CD8-positive, alpha-beta memory T cell (primary cell): ENCODE measurements at regions not wholly inside any gene's neighbourhood (a gene's known extent, or its start where the extent isn't known, plus 50 kb on each side); places are given as distances from the start of the nearest gene placed in this dataset.
"Not testable (repeated sequence)": the region's sequence is repeated elsewhere in the genome, so short reads cannot be mapped to it uniquely, and the experiment has no call there.

Source experiments
- CTCF ChIA-PET: fragments of 350-600 bp; sonication (Branson Sonifier 250); formaldehyde crosslinking; loops from one replicate; lab custom pipeline; 2021; ENCODE audit warnings: antibody characterized with exemption; lab: Charles Lee
- POLR2A ChIA-PET: fragments of 350-600 bp; sonication (Branson Sonifier 250); formaldehyde crosslinking; loops from one replicate; lab custom pipeline; 2021; ENCODE audit warnings: antibody characterized with exemption; lab: Charles Lee
- DNase-seq, 5 donors: peaks; one replicate each; pipeline versions ENCODE4 v3.0.0 to v3.0.0-alpha.2; 2020 to 2022; ENCODE audit warnings: mixed read lengths in 1 of 5
- H3K27ac ChIP-seq: one replicate; pipeline ENCODE4 v1.7.0; 2013; ENCODE audit warnings: low read depth, mild to moderate bottlenecking, low read length, moderate library complexity
- H3K27me3 ChIP-seq: 2 replicates; pipeline ENCODE4 v1.7.0; 2013; ENCODE audit warnings: low read length, mild to moderate bottlenecking; ENCODE audit not compliant: insufficient read depth, poor library complexity, severe bottlenecking
- H3K36me3 ChIP-seq: 2 replicates; pipeline ENCODE4 v1.7.0; 2013; ENCODE audit warnings: mild to moderate bottlenecking, low read length, moderate library complexity; ENCODE audit not compliant: insufficient read depth
- H3K4me1 ChIP-seq: 2 replicates; pipeline ENCODE4 v1.7.0; 2013; ENCODE audit warnings: mild to moderate bottlenecking, low read length, moderate library complexity; ENCODE audit not compliant: insufficient read depth
- H3K4me3 ChIP-seq: 2 replicates; pipeline ENCODE4 v1.7.0; 2013; ENCODE audit warnings: mild to moderate bottlenecking, low read length
- H3K9me3 ChIP-seq: 2 replicates; pipeline ENCODE4 v1.7.0; 2013; ENCODE audit warnings: mild to moderate bottlenecking, low read length
- H3K27ac Mint-ChIP-seq, 8 donors: one replicate each; pipeline ENCODE4 v1.8.0; 2020 to 2021; ENCODE audit warnings: mixed read lengths in 8 of 8, mild to moderate bottlenecking in 6 of 8, inconsistent platforms in 3 of 8, moderate library complexity in 3 of 8
- H3K27me3 Mint-ChIP-seq, 2 donors: one replicate each; pipeline ENCODE4 v1.8.0; 2020 to 2021; ENCODE audit warnings: mixed read lengths in 2 of 2, mild to moderate bottlenecking in 1 of 2, moderate library complexity in 1 of 2
- H3K36me3 Mint-ChIP-seq, 3 donors: one replicate each; pipeline ENCODE4 v1.8.0; 2020 to 2021; ENCODE audit warnings: mixed read lengths in 3 of 3, inconsistent platforms in 1 of 3, mild to moderate bottlenecking in 1 of 3
- H3K4me1 Mint-ChIP-seq, 3 donors: one replicate each; pipeline ENCODE4 v1.8.0; 2020 to 2021; ENCODE audit warnings: mixed read lengths in 3 of 3, inconsistent platforms in 1 of 3, mild to moderate bottlenecking in 1 of 3
- H3K4me3 Mint-ChIP-seq, 7 donors: one replicate each; pipeline ENCODE4 v1.8.0; 2020 to 2021; ENCODE audit warnings: mixed read lengths in 7 of 7, mild to moderate bottlenecking in 6 of 7, moderate library complexity in 4 of 7, inconsistent platforms in 2 of 7
- H3K9me3 Mint-ChIP-seq, 5 donors: one replicate each; pipeline ENCODE4 v1.8.0; 2020 to 2022; ENCODE audit warnings: mixed read lengths in 5 of 5, mild to moderate bottlenecking in 3 of 5, moderate library complexity in 2 of 5, inconsistent platforms in 1 of 5

- Histone ChIP-seq H3K27me3 (no peaks in the 10 kb centered on the region), H3K27ac (no peak overlapping the region), H3K36me3 (no peaks in the 10 kb centered on the region), H3K4me3 (no peak overlapping the region), H3K4me1 (no peaks in the 10 kb centered on the region), H3K9me3 (no peaks in the 10 kb centered on the region)
- Mint-ChIP-seq H3K4me1 (no peaks in the 10 kb centered on the region), H3K27ac (no peak overlapping the region), H3K36me3 (no peaks in the 10 kb centered on the region), H3K4me3 (no peak overlapping the region), H3K9me3 (peaks cover 0 to 4% (median 0%) of the 10 kb centered on the region in 5 donors), H3K27me3 (no peaks in the 10 kb centered on the region)
- DNase-seq: no peak
- ChIA-PET POLR2A (no interaction called here), CTCF (no interaction called here)
These were observed 262.5 kb upstream of the C9orf72 start for GRCh38 chr9:27835746-27836145.

GRCh38 chr9:27836661-27837401 is 263.6 kb upstream of the C9orf72 start:
- ChIA-PET POLR2A (no interaction called here), CTCF (no interaction called here)
- Histone ChIP-seq H3K4me3 (no peak overlapping the region), H3K27ac (no peak overlapping the region), H3K4me1 (no peaks in the 10 kb centered on the region), H3K27me3 (no peaks in the 10 kb centered on the region), H3K9me3 (no peaks in the 10 kb centered on the region), H3K36me3 (no peaks in the 10 kb centered on the region)
- no peak overlapping the region for H3K27ac Mint-ChIP-seq
- no peak for DNase-seq
- no peak overlapping the region for H3K4me3 Mint-ChIP-seq
- H3K27me3 Mint-ChIP-seq: no peaks in the 10 kb centered on the region
- no peaks in the 10 kb centered on the region for H3K36me3 Mint-ChIP-seq
- H3K9me3 Mint-ChIP-seq: peaks cover 0 to 4% (median 0%) of the 10 kb centered on the region in 5 donors
- no peaks in the 10 kb centered on the region for H3K4me1 Mint-ChIP-seq

GRCh38 chr9:27838876-27839275 is 265.6 kb upstream of the C9orf72 start:
- Histone ChIP-seq H3K4me3 (no peak overlapping the region), H3K36me3 (no peaks in the 10 kb centered on the region), H3K27me3 (no peaks in the 10 kb centered on the region), H3K27ac (no peak overlapping the region), H3K9me3 (no peaks in the 10 kb centered on the region), H3K4me1 (no peaks in the 10 kb centered on the region)
- Mint-ChIP-seq H3K4me1 (no peaks in the 10 kb centered on the region), H3K9me3 (peaks cover 0 to 6% (median 0%) of the 10 kb centered on the region in 5 donors), H3K27me3 (no peaks in the 10 kb centered on the region), H3K27ac (peak overlapping the region in 1 of 8 donors; percentile 68), H3K4me3 (no peak overlapping the region), H3K36me3 (no peaks in the 10 kb centered on the region)
- no peak for DNase-seq
- POLR2A ChIA-PET: no interaction called here
- CTCF ChIA-PET: no interaction called here

GRCh38 chr9:27839767-27840166 is 266.5 kb upstream of the C9orf72 start:
- H3K9me3 ChIP-seq, H3K4me1 Mint-ChIP-seq, H3K36me3 Mint-ChIP-seq, H3K27ac ChIP-seq, DNase-seq, H3K4me3 Mint-ChIP-seq, H3K27me3 ChIP-seq, H3K27ac Mint-ChIP-seq, H3K4me1 ChIP-seq, H3K4me3 ChIP-seq, H3K27me3 Mint-ChIP-seq, H3K9me3 Mint-ChIP-seq, H3K36me3 ChIP-seq, CTCF ChIA-PET, POLR2A ChIA-PET: not testable (repeated sequence)

- Histone ChIP-seq H3K4me1 (no peaks in the 10 kb centered on the region), H3K4me3 (no peak overlapping the region), H3K27ac (no peak overlapping the region), H3K36me3 (no peaks in the 10 kb centered on the region), H3K27me3 (no peaks in the 10 kb centered on the region), H3K9me3 (no peaks in the 10 kb centered on the region)
- no peak overlapping the region for H3K27ac Mint-ChIP-seq
- no peak for DNase-seq
- no peaks in the 10 kb centered on the region for H3K4me1 Mint-ChIP-seq
- ChIA-PET CTCF (no interaction called here), POLR2A (no interaction called here)
- H3K4me3 Mint-ChIP-seq: no peak overlapping the region
- no peaks in the 10 kb centered on the region for H3K27me3 Mint-ChIP-seq
- peaks cover 0 to 4% (median 0%) of the 10 kb centered on the region in 5 donors for H3K9me3 Mint-ChIP-seq
- H3K36me3 Mint-ChIP-seq: no peaks in the 10 kb centered on the region
These were observed 271.5 kb upstream of the C9orf72 start for GRCh38 chr9:27844797-27845196.

GRCh38 chr9:27847380-27847779 is 274.1 kb upstream of the C9orf72 start:
- no peak overlapping the region for H3K27ac ChIP-seq
- no peaks in the 10 kb centered on the region for H3K36me3 ChIP-seq
- Mint-ChIP-seq H3K27ac (no peak overlapping the region), H3K4me1 (no peaks in the 10 kb centered on the region), H3K4me3 (no peak overlapping the region), H3K27me3 (peaks cover 0 to 2% of the 10 kb centered on the region in 2 donors), H3K36me3 (no peaks in the 10 kb centered on the region), H3K9me3 (peaks cover 0 to 2% (median 0%) of the 10 kb centered on the region in 5 donors)
- H3K4me3 ChIP-seq: no peak overlapping the region
- H3K9me3 ChIP-seq: no peaks in the 10 kb centered on the region
- no peaks in the 10 kb centered on the region for H3K4me1 ChIP-seq
- no peaks in the 10 kb centered on the region for H3K27me3 ChIP-seq
- POLR2A ChIA-PET: no interaction called here
- no peak for DNase-seq
- CTCF ChIA-PET: no interaction called here

GRCh38 chr9:27847818-27848217 is 274.5 kb upstream of the C9orf72 start:
- Mint-ChIP-seq H3K27ac (no peak overlapping the region), H3K27me3 (peaks cover 0 to 2% of the 10 kb centered on the region in 2 donors), H3K36me3 (no peaks in the 10 kb centered on the region), H3K9me3 (peaks cover 0 to 2% (median 0%) of the 10 kb centered on the region in 5 donors), H3K4me3 (no peak overlapping the region), H3K4me1 (no peaks in the 10 kb centered on the region)
- ChIA-PET CTCF (no interaction called here), POLR2A (no interaction called here)
- Histone ChIP-seq H3K9me3 (no peaks in the 10 kb centered on the region), H3K4me1 (no peaks in the 10 kb centered on the region), H3K4me3 (no peak overlapping the region), H3K27me3 (no peaks in the 10 kb centered on the region), H3K36me3 (no peaks in the 10 kb centered on the region), H3K27ac (no peak overlapping the region)
- no peak for DNase-seq

- no peaks in the 10 kb centered on the region for H3K27me3 ChIP-seq
- Mint-ChIP-seq H3K27me3 (peaks cover 0 to 2% of the 10 kb centered on the region in 2 donors), H3K4me1 (no peaks in the 10 kb centered on the region), H3K27ac (no peak overlapping the region), H3K4me3 (no peak overlapping the region), H3K9me3 (peaks cover 0 to 2% (median 0%) of the 10 kb centered on the region in 5 donors), H3K36me3 (no peaks in the 10 kb centered on the region)
- ChIA-PET CTCF (no interaction called here), POLR2A (no interaction called here)
- H3K4me1 ChIP-seq: no peaks in the 10 kb centered on the region
- H3K4me3 ChIP-seq: no peak overlapping the region
- H3K9me3 ChIP-seq: no peaks in the 10 kb centered on the region
- H3K27ac ChIP-seq: no peak overlapping the region
- H3K36me3 ChIP-seq: no peaks in the 10 kb centered on the region
- DNase-seq: no peak
These were observed 275.0 kb upstream of the C9orf72 start for GRCh38 chr9:27848315-27848714.
